Right lobe of liver (tissue), 6 donors: ENCODE measurements at regions not wholly inside any gene's neighbourhood (a gene's known extent, or its start where the extent isn't known, plus 50 kb on each side); places are given as distances from the start of the nearest gene placed in this dataset.
"Not testable (repeated sequence)": the region's sequence is repeated elsewhere in the genome, so short reads cannot be mapped to it uniquely, and the experiment has no call there.

Experiments used
- ATAC-seq, 4 donors: fragments of 200-7000 bp; cut with Tn5 transposase; one replicate each; pipeline ENCODE4 v1.9.1; 2020; ENCODE audit warnings: mild to moderate bottlenecking in 4 of 4, moderate library complexity in 4 of 4
- DNase-seq, 3 donors: peaks; one replicate each; pipeline ENCODE4 v3.0.0-alpha.2; 2020
- H3K27ac ChIP-seq, 3 donors: fragments of 200-600 bp; one replicate each; pipeline ENCODE4 v1.8.0; 2022
- H3K27me3 ChIP-seq, 2 donors: fragments of 200-600 bp; one replicate each; pipeline ENCODE4 v1.8.0; 2022
- H3K36me3 ChIP-seq, 4 donors: fragments of 200-600 bp; sonication (generic) in 1 of 4; one replicate each; pipeline versions ENCODE4 v1.5.1 to v1.8.0; 2017 to 2022; ENCODE audit warnings: control low read depth in 1 of 4
- H3K4me1 ChIP-seq, 4 donors: fragments of 200-600 bp; sonication (generic) in 1 of 4; one replicate each; pipeline versions ENCODE4 v1.5.1 to v1.8.0; 2017 to 2022; ENCODE audit warnings: control low read depth in 1 of 4
- H3K4me3 ChIP-seq, 3 donors: fragments of 200-600 bp; one replicate each; pipeline ENCODE4 v1.8.0; 2022
- H3K9me3 ChIP-seq, 4 donors: fragments of 200-600 bp; sonication (generic) in 1 of 4; one replicate each; pipeline versions ENCODE4 v1.5.1 to v1.8.0; 2017 to 2022; ENCODE audit warnings: control low read depth in 1 of 4
- WGBS: methylation state at CpG from one replicate; pipeline ENCODE4 v1.1.6; 2018; ENCODE audit warnings: low coverage, low lambda C conversion rate; ENCODE audit not compliant: insufficient coverage; ENCODE audit errors: missing lambda C conversion rate; 5-methylcytosine and 5-hydroxymethylcytosine counted together
- intact Hi-C, 2 donors: fragments of 100-400 bp; cut with DNase I; formaldehyde crosslinking; loops; one replicate each; pipeline versions ENCODE4 v1.11.2 to v1.14.1; 2022
- donor health status: DM: no; HTN: yes; CAD: no.
- donor health status: DM: no; HTN: no; CAD: no.
- donor health status: DM: no; HTN: no; CAD: no.
- donor health status: DM: no; HTN: yes; CAD: no.
- donor health status: DM: no; HTN: yes; CAD: no.

GRCh38 chr7:57060506-57060905 is 71.7 kb downstream of the ZNF479 start:
- intact Hi-C loops, H3K9me3 ChIP-seq, H3K36me3 ChIP-seq, H3K27me3 ChIP-seq, DNase-seq, H3K4me3 ChIP-seq, H3K4me1 ChIP-seq, H3K27ac ChIP-seq: not testable (repeated sequence)
- ATAC-seq: peak in 1 of 4 donors; percentile 32
- WGBS: no CpG with 5 or more reads among the region's 15 CpGs

GRCh38 chr7:57016341-57016740 is 115.9 kb downstream of the ZNF479 start:
- intact Hi-C loops, H3K36me3 ChIP-seq, H3K4me1 ChIP-seq, ATAC-seq, H3K9me3 ChIP-seq, H3K27me3 ChIP-seq, H3K4me3 ChIP-seq, H3K27ac ChIP-seq, DNase-seq: not testable (repeated sequence)
- WGBS: no CpG with 5 or more reads among the region's 19 CpGs

GRCh38 chr7:57013707-57014106 is 118.5 kb downstream of the ZNF479 start:
- DNase-seq, intact Hi-C loops, H3K36me3 ChIP-seq, H3K9me3 ChIP-seq, H3K4me3 ChIP-seq, H3K27ac ChIP-seq, H3K4me1 ChIP-seq, H3K27me3 ChIP-seq: not testable (repeated sequence)
- no CpG with 5 or more reads among the region's 11 CpGs for WGBS
- ATAC-seq: peak in 1 of 4 donors; percentile 41

GRCh38 chr7:57012907-57013306 is 119.3 kb downstream of the ZNF479 start:
- H3K27ac ChIP-seq, H3K36me3 ChIP-seq, DNase-seq, intact Hi-C loops, H3K4me1 ChIP-seq, H3K9me3 ChIP-seq, H3K27me3 ChIP-seq, H3K4me3 ChIP-seq: not testable (repeated sequence)
- WGBS: no CpG with 5 or more reads among the region's 19 CpGs
- ATAC-seq: peak in 1 of 4 donors; percentile 31

DNA sequence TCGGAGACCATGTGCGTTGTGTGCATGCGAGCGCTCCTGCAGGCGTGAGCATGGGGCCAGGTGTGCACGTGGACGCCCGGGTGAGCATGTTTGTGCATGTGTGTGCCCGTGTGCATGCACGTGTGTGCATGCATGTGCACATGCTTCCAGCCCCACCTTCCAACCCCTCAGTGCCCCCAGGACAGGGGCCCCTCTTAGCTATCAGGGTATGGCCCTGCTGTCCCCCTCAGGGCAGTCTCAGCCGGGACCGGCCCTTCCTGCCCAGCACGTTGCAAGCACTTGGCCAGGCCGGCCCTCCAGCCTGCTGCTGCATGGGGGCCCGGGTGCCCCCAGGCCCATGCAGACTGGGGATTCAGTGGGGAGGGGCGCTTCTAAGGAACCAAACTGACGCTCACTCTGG is 123.0 kb downstream of the ZNF479 start:
- peak in 1 of 4 donors; percentile 53 for ATAC-seq
- H3K9me3 ChIP-seq, intact Hi-C loops, H3K27me3 ChIP-seq, H3K36me3 ChIP-seq, H3K4me3 ChIP-seq, H3K27ac ChIP-seq, H3K4me1 ChIP-seq, DNase-seq: not testable (repeated sequence)
- no CpG with 5 or more reads among the region's 17 CpGs for WGBS

- DNase-seq, H3K4me1 ChIP-seq, ATAC-seq, H3K9me3 ChIP-seq, H3K27me3 ChIP-seq, H3K36me3 ChIP-seq, H3K27ac ChIP-seq, intact Hi-C loops, H3K4me3 ChIP-seq: not testable (repeated sequence)
- WGBS: 0% methylated on average over 2 of the region's 14 CpGs
These were observed 126.3 kb downstream of the ZNF479 start for GRCh38 chr7:57005974-57006373.

GRCh38 chr7:57003821-57004220 is 128.4 kb downstream of the ZNF479 start:
- H3K27me3 ChIP-seq, DNase-seq, H3K36me3 ChIP-seq, intact Hi-C loops, H3K9me3 ChIP-seq, H3K4me3 ChIP-seq, H3K4me1 ChIP-seq, H3K27ac ChIP-seq, ATAC-seq: not testable (repeated sequence)
- no CpG with 5 or more reads among the region's 25 CpGs for WGBS

GRCh38 chr7:57001926-57002325 is 130.3 kb downstream of the ZNF479 start:
- DNase-seq, H3K36me3 ChIP-seq, H3K4me3 ChIP-seq, H3K27ac ChIP-seq, H3K9me3 ChIP-seq, H3K4me1 ChIP-seq, H3K27me3 ChIP-seq, intact Hi-C loops: not testable (repeated sequence)
- peak in 1 of 4 donors; percentile 48 for ATAC-seq
- no CpG with 5 or more reads among the region's 20 CpGs for WGBS

DNA sequence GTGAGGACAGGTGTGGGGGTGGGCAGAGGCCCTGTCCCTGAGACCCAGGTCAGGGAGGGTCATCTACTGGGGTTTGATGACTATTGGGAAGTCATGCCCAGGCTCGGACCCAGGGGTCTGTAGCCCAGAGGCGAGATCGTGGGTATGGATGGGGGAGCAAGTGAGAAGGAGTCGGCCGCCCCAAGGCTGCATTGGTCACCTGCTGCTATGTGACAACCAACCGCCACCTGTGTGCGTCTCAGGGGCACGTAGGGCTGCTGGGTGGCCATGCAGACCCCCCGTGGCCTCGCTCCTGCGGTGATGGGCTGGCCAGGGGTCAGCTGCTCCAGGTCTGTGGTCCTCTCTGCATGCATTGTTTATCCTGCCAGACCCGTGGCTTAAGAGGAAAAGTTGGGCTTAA is 138.5 kb downstream of the ZNF479 start:
- H3K4me3 ChIP-seq, H3K27me3 ChIP-seq, intact Hi-C loops, H3K4me1 ChIP-seq, DNase-seq, H3K27ac ChIP-seq, H3K36me3 ChIP-seq, H3K9me3 ChIP-seq: not testable (repeated sequence)
- 80% methylated on average over 1 of the region's 12 CpGs for WGBS
- ATAC-seq: peak in 1 of 4 donors; percentile 32

DNA sequence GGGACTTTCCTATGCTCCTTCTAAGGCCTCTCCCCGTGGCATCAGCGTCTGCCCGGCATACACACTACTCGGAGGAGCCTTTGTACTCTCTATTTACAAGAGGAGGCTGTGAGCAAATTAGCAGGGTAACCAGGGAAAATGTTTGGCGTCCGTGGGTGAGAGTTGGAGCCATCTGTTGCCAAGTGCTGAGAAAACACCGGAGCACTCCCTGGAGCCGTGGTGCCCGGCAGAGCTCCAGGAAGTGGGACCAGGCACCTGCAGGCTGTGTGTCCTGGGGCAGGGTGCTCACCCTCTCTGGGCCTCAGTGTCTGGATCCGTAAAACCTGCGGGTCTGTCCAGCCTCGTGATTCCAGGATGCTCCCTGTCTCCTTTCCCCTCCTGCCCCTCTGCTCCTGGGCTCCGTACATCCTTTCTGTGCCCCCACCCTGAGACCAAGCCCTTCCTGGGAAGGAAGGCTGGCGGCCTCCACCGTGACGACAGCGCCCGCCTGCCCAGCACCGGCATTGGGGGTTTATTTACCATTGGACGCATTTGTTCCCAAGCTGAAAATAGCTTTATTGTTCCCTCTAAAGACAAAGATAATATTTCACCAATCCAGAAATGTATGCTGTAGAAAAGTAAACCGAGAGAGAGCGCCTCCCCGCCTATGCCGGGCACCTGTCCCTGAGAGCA is 174.4 kb downstream of the ZNF479 start:
- peak in 1 of 4 donors; percentile 25 for ATAC-seq
- H3K27ac ChIP-seq, H3K4me1 ChIP-seq, H3K4me3 ChIP-seq, H3K27me3 ChIP-seq, H3K9me3 ChIP-seq, DNase-seq, H3K36me3 ChIP-seq, intact Hi-C loops: not testable (repeated sequence)
- WGBS: 80% methylated on average over 8 of the region's 24 CpGs

DNA sequence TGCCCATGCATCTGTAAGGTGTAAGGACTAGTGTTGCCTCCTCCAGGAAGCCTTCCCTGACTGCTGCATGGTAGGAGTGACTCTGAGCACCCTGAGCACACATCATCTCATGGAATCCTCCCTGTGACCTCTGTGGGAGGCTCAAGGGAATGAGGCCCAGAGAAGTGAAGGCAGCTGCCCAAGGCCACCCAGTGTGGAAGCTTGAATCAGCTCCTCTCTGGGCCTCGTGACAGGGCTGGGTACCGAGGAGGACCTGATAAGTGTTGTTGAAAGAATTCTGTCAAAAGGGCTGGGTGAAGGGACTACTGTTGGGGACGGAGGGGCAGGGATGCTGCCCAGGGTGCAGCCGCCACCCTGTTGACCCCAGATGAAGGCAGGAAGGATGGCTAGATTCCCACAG is 175.2 kb downstream of the ZNF479 start:
- H3K4me3 ChIP-seq, intact Hi-C loops, H3K4me1 ChIP-seq, H3K36me3 ChIP-seq, DNase-seq, H3K9me3 ChIP-seq, H3K27ac ChIP-seq, H3K27me3 ChIP-seq, ATAC-seq: not testable (repeated sequence)
- 100% methylated on average over 2 of the region's 4 CpGs for WGBS
